Stimulated activated effector memory CD8-positive, alpha-beta T cell treated with anti-CD3 and anti-CD28 coated beads, Interleukin-12 subunit alpha, Interleukin-12 subunit beta, amount 100 ng/mL, for 72 hours (primary cell): ENCODE measurements at regions not wholly inside any gene's neighbourhood (a gene's known extent, or its start where the extent isn't known, plus 50 kb on each side); places are given as distances from the start of the nearest gene placed in this dataset.
A peak's percentile ranks its signal among the peaks of the same experiment; 100 is the strongest.

Experiments used
- ATAC-seq: fragments of 150-1000 bp; cut with Tn5 transposase; 2 replicates; pipeline ENCODE4 v1.10.0; 2021
- DNase-seq, 2 donors: peaks; one replicate each; pipeline ENCODE4 v3.0.0; 2021 to 2022; ENCODE audit warnings: low spot score in 2 of 2
- H3K27ac Mint-ChIP-seq: one replicate; pipeline ENCODE4 v1.8.0; 2022; ENCODE audit warnings: mild to moderate bottlenecking, mixed read lengths
- H3K36me3 Mint-ChIP-seq: one replicate; pipeline ENCODE4 v1.8.0; 2022; ENCODE audit warnings: mild to moderate bottlenecking, mixed read lengths
- H3K4me1 Mint-ChIP-seq: one replicate; pipeline ENCODE4 v1.8.0; 2022; ENCODE audit warnings: mixed read lengths
- H3K4me3 Mint-ChIP-seq: one replicate; pipeline ENCODE4 v1.8.0; 2022; ENCODE audit warnings: mild to moderate bottlenecking, mixed read lengths
- H3K9me3 Mint-ChIP-seq: one replicate; pipeline ENCODE4 v1.8.0; 2022; ENCODE audit warnings: mixed read lengths

DNA sequence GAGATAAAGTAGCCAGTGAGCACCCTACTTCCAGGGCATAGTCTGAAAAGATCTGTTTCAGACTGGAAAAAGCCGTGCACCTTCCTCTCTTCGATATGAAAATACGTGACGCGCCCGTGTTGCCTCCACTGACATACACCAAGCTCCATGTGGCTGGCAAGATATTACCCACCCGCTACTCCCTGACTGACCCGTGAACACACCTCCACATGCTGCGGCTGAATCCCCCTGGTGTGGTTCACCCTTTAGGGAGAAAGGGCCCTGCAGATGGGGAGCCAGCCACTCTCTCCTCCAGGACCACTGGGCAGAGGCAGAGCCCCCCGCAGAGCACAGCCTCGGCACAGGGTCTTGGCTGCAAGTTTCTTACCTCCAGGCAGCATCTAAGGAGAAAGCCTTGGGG is 245.0 kb downstream of the BRD1 start:
- no peak overlapping the region for H3K27ac Mint-ChIP-seq
- peaks cover under 1% of the 10 kb centered on the region for H3K4me1 Mint-ChIP-seq

GRCh38 chr22:49582181-49582580 is 245.5 kb downstream of the BRD1 start:
- DNase-seq, result no peak
- H3K9me3 Mint-ChIP-seq, result no peaks in the 10 kb centered on the region
- H3K4me3 Mint-ChIP-seq, result no peak overlapping the region

More for the DNA sequence above, 245.0 kb downstream of the BRD1 start:
- H3K9me3 Mint-ChIP-seq, result no peaks in the 10 kb centered on the region
- DNase-seq, result no peak
- ATAC-seq, result no peak
- peaks cover 7% of the 10 kb centered on the region for H3K36me3 Mint-ChIP-seq
- no peak overlapping the region for H3K4me3 Mint-ChIP-seq

GRCh38 chr22:49580024-49580423 is 247.6 kb downstream of the BRD1 start:
- ATAC-seq (no peak), DNase-seq (no peak)
- Mint-ChIP-seq H3K4me3 (no peak overlapping the region), H3K27ac (no peak overlapping the region), H3K36me3 (peaks cover 5% of the 10 kb centered on the region), H3K9me3 (no peaks in the 10 kb centered on the region), H3K4me1 (peaks cover 15% of the 10 kb centered on the region)

More at GRCh38 chr22:49582181-49582580, 245.5 kb downstream of the BRD1 start:
- Mint-ChIP-seq H3K27ac (no peak overlapping the region), H3K4me1 (peaks cover 6% of the 10 kb centered on the region), H3K36me3 (peaks cover 7% of the 10 kb centered on the region)
- ATAC-seq, result no peak

GRCh38 chr22:49577168-49578060 is 250.3 kb downstream of the BRD1 start:
- H3K9me3 Mint-ChIP-seq, result no peaks in the 10 kb centered on the region
- peaks cover 15% of the 10 kb centered on the region for H3K4me1 Mint-ChIP-seq
- H3K36me3 Mint-ChIP-seq, result peaks cover 5% of the 10 kb centered on the region
- ATAC-seq (no peak), DNase-seq (no peak)
- no peak overlapping the region for H3K4me3 Mint-ChIP-seq
- H3K27ac Mint-ChIP-seq, result no peak overlapping the region

GRCh38 chr22:49576241-49577141 is 251.2 kb downstream of the BRD1 start:
- H3K36me3 Mint-ChIP-seq, result peaks cover 5% of the 10 kb centered on the region
- no peak overlapping the region for H3K4me3 Mint-ChIP-seq
- H3K9me3 Mint-ChIP-seq, result no peaks in the 10 kb centered on the region
- DNase-seq (no peak), ATAC-seq (no peak)
- H3K27ac Mint-ChIP-seq, result no peak overlapping the region
- peaks cover 15% of the 10 kb centered on the region for H3K4me1 Mint-ChIP-seq

DNA sequence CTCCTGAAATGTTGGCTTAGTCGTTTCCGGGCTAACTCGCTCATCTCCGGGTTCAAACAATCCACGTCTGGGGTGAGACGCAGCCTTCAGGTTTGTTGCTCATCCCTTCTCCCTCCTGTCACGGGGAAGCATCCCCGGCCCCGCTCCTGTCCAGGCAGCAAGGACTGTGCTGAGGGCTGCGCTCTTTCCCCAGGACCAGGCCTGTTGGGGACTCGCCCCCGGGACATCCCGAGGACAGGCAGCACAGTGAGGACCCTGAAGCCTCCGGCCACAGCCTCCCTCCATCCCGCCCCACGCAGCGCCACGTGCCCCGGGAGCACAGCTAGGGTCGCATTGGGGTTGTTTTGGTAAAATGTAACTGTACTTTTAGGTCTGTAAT is 252.0 kb downstream of the BRD1 start:
- H3K4me1 Mint-ChIP-seq, result peaks cover 15% of the 10 kb centered on the region
- H3K27ac Mint-ChIP-seq, result no peak overlapping the region
- peaks cover 5% of the 10 kb centered on the region for H3K36me3 Mint-ChIP-seq
- ATAC-seq (no peak), DNase-seq (no peak)
- H3K4me3 Mint-ChIP-seq, result no peak overlapping the region
- no peaks in the 10 kb centered on the region for H3K9me3 Mint-ChIP-seq

DNA sequence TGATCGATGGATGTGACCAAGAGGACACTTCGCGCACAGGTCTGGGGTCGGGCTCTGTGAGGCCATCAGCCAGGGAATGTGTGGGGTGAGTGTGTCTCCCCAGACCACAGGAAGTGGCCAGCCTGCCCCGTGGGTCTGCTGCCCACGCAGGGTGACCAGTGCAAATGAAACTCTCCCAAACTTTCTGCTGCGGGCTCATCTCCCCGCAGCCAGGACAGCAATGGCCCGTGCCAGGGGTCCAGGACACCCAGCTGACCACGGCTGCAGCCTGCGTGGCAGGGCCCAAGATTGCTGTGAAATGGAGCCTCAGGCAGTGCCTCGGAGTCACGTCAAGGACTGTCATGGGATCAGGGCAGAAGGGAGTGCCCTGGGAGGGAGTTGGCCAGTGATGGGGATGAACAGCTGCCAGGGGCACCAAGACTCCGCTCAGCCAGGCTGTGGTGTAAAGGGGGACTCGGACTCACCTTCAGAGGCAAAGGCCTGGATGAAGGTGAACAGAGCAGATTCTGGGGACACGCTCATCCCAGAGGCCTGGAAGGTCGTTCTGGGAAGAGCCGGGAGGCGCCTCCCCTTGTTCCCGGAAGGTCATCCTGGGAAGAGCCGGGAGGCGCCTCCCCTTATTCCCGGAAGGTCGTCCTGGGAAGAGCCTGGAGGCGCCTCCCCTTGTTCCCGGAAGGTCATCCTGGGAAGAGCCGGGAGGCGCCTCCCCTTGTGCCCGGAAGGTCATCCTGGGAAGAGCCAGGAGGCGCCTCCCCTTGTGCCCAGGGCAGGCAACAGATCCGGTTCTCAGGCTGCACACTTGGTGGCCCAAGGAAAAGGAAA is 252.6 kb downstream of the BRD1 start:
- ATAC-seq (no peak), DNase-seq (no peak)
- peaks cover 15% of the 10 kb centered on the region for H3K4me1 Mint-ChIP-seq
- H3K27ac Mint-ChIP-seq, result peak overlapping the region; percentile 52
- no peak overlapping the region for H3K4me3 Mint-ChIP-seq
- H3K9me3 Mint-ChIP-seq, result no peaks in the 10 kb centered on the region
- H3K36me3 Mint-ChIP-seq, result peaks cover 5% of the 10 kb centered on the region

DNA sequence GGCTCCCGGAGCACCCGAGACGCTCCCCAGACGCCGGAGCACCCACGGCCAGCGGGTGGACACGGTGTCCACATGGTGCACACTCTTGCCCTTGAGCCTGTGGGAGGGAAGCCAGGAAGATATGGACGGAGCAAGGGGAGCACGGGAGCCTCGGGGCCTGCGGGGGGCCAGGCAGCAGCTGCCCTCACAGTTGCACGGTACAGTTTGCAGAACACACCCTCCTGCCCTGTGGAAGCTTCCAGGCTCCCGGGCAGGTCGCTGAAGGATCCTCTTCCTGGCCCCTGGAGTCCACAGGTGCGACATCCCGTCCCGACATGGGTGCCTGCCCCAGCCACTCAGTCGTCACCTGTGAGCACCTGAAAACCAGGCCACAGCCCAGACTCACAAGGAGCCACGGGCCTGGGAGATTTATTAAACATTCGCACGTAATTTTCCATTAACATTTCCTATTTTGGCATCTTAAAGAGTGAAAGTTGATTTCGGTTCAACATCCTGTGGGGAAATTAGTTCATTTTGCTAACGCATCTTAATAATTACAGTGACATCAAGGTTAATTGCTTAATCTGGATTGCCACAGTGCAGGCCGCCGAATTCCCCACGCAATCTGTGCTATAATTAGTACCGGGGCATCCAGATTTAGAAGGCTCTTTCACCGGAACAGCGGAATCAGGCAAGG is 253.3 kb downstream of the BRD1 start:
- ATAC-seq, result no peak
- Mint-ChIP-seq H3K36me3 (peaks cover 5% of the 10 kb centered on the region), H3K27ac (peak overlapping the region; percentile 52)

GRCh38 chr22:49573109-49573765 is 254.4 kb downstream of the BRD1 start:
- Mint-ChIP-seq H3K36me3 (peaks cover 5% of the 10 kb centered on the region), H3K4me3 (no peak overlapping the region), H3K27ac (no peak overlapping the region), H3K4me1 (peaks cover 21% of the 10 kb centered on the region), H3K9me3 (no peaks in the 10 kb centered on the region)
- no peak for ATAC-seq
- DNase-seq, result no peak

More for the DNA sequence above, 253.3 kb downstream of the BRD1 start:
- H3K4me1 Mint-ChIP-seq, result peaks cover 15% of the 10 kb centered on the region
- no peak overlapping the region for H3K4me3 Mint-ChIP-seq
- DNase-seq, result no peak
- H3K9me3 Mint-ChIP-seq, result no peaks in the 10 kb centered on the region

GRCh38 chr22:49571326-49571725 is 256.3 kb downstream of the BRD1 start:
- no peak overlapping the region for H3K27ac Mint-ChIP-seq
- no peak for DNase-seq

DNA sequence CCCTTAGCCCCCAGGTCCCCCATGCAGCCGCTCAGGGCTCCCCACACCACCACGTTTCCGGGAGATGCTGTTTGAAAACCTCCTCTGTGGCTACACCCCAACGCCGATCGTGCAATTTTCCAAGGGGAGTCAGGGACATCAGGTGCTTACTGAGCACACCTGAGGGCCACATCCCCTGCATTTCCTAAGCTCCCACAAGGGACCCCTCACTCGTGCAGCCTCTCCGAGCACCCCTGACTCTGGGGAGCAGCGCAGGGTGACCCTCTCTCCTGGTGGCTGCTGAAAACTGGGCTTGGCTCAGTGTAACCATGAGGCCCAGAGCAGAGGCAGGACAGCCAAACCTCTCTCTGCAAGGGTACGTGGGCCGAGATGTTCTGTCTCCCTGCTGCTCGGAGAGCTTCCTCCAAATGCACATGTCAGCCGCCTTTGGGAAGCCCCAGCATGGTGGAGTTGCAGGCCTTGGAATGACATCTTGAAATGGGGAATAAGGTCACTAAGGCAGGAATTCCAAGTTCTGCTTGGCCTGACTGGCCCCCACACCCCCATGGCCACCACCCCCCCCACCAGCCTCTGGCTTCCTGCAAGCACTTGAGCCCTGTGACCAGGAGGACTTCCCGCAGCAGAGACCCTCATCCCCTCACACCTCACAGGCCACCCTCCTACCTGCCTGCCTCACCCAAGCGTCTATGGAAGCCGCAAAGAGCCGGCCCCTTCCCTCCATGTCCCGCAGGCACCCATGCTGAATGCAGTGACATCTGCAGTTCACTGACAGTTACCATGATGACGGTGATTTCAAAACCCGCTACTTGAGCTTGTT is 257.4 kb downstream of the BRD1 start:
- no peaks in the 10 kb centered on the region for H3K36me3 Mint-ChIP-seq
- peaks cover 10% of the 10 kb centered on the region for H3K4me1 Mint-ChIP-seq
- H3K27ac Mint-ChIP-seq, result no peak overlapping the region
- ATAC-seq (no peak), DNase-seq (no peak)
- no peaks in the 10 kb centered on the region for H3K9me3 Mint-ChIP-seq
- no peak overlapping the region for H3K4me3 Mint-ChIP-seq

More at GRCh38 chr22:49571326-49571725, 256.3 kb downstream of the BRD1 start:
- no peak for ATAC-seq
- Mint-ChIP-seq H3K9me3 (no peaks in the 10 kb centered on the region), H3K36me3 (no peaks in the 10 kb centered on the region), H3K4me1 (peaks cover 10% of the 10 kb centered on the region), H3K4me3 (no peak overlapping the region)

GRCh38 chr22:49569286-49570031 is 258.2 kb downstream of the BRD1 start:
- Mint-ChIP-seq H3K4me3 (no peak overlapping the region), H3K9me3 (no peaks in the 10 kb centered on the region)
- DNase-seq, result no peak

DNA sequence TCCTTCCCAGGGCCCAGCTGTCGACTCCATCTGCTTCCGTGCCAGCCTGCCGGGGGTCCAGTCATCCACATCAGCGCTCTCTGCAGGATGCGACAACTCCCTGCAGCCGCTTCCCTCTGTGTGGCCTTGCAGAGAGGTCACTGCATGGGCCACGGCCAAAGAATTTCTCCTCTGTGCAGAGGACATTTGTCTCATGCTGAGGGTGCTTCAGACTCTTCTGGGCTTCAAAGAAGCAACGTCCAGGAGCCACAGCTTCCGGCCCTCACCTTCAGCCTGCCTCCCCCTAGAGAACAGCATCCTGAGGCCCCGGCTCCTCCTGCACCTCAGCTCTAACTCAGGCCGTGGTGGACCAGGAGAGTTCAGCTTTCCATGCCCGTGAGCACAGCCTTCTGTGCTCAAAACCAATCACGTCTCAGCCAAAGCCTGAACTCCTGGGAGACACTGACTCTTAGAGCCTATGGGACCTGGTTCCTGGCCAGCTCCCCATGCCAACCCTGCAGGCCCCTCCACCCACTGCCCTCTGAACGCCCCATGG is 258.9 kb downstream of the BRD1 start:
- ATAC-seq (no peak), DNase-seq (no peak)
- H3K36me3 Mint-ChIP-seq, result no peaks in the 10 kb centered on the region
- no peak overlapping the region for H3K4me3 Mint-ChIP-seq
- H3K4me1 Mint-ChIP-seq, result peaks cover 10% of the 10 kb centered on the region
- H3K27ac Mint-ChIP-seq, result no peak overlapping the region
- H3K9me3 Mint-ChIP-seq, result no peaks in the 10 kb centered on the region

More at GRCh38 chr22:49569286-49570031, 258.2 kb downstream of the BRD1 start:
- H3K4me1 Mint-ChIP-seq, result peaks cover 10% of the 10 kb centered on the region
- no peaks in the 10 kb centered on the region for H3K36me3 Mint-ChIP-seq
- no peak for ATAC-seq
- H3K27ac Mint-ChIP-seq, result no peak overlapping the region
